ENCODE measurements at regions not wholly inside any gene's neighbourhood (a gene's known extent, or its start where the extent isn't known, plus 50 kb on each side); places are given as distances from the start of the nearest gene placed in this dataset.
"Not testable (repeated sequence)": the region's sequence is repeated elsewhere in the genome, so short reads cannot be mapped to it uniquely, and the experiment has no call there.

- H3K27ac Mint-ChIP-seq, H3K9me3 Mint-ChIP-seq: not testable (repeated sequence)
These were observed 499.2 kb downstream of the KCNT2 start for GRCh38 chr1:196108990-196109389.

GRCh38 chr1:196105901-196106300 is 502.3 kb downstream of the KCNT2 start:
- no peaks in the 10 kb centered on the region for H3K36me3 Mint-ChIP-seq
- no peak overlapping the region for H3K4me3 Mint-ChIP-seq
- no peaks in the 10 kb centered on the region for H3K27me3 Mint-ChIP-seq
- no peak for ATAC-seq
- H3K27ac Mint-ChIP-seq: no peak overlapping the region
- peaks cover 22% of the 10 kb centered on the region for H3K9me3 Mint-ChIP-seq
- no peaks in the 10 kb centered on the region for H3K4me1 Mint-ChIP-seq

More at GRCh38 chr1:196108990-196109389, 499.2 kb downstream of the KCNT2 start:
- ATAC-seq, H3K4me3 Mint-ChIP-seq, H3K4me1 Mint-ChIP-seq, H3K36me3 Mint-ChIP-seq, H3K27me3 Mint-ChIP-seq: not testable (repeated sequence)

- Mint-ChIP-seq H3K4me1 (no peaks in the 10 kb centered on the region), H3K36me3 (no peaks in the 10 kb centered on the region), H3K27me3 (no peaks in the 10 kb centered on the region), H3K4me3 (no peak overlapping the region), H3K9me3 (peaks cover 19% of the 10 kb centered on the region), H3K27ac (no peak overlapping the region)
- ATAC-seq: no peak
These were observed 505.4 kb downstream of the KCNT2 start for GRCh38 chr1:196102826-196103225.

GRCh38 chr1:196098000-196098399 is 510.2 kb downstream of the KCNT2 start:
- H3K36me3 Mint-ChIP-seq: no peaks in the 10 kb centered on the region
- H3K4me1 Mint-ChIP-seq: no peaks in the 10 kb centered on the region
- H3K27me3 Mint-ChIP-seq: no peaks in the 10 kb centered on the region
- no peak overlapping the region for H3K4me3 Mint-ChIP-seq
- no peak overlapping the region for H3K27ac Mint-ChIP-seq
- H3K9me3 Mint-ChIP-seq: peaks cover 15% of the 10 kb centered on the region
- no peak for ATAC-seq

GRCh38 chr1:196094821-196095220 is 513.4 kb downstream of the KCNT2 start:
- no peak overlapping the region for H3K4me3 Mint-ChIP-seq

GRCh38 chr1:196091397-196092135 is 516.7 kb downstream of the KCNT2 start:
- Mint-ChIP-seq H3K4me3 (no peak overlapping the region), H3K27ac (no peak overlapping the region), H3K4me1 (no peaks in the 10 kb centered on the region), H3K9me3 (peaks cover 6% of the 10 kb centered on the region), H3K36me3 (no peaks in the 10 kb centered on the region), H3K27me3 (no peaks in the 10 kb centered on the region)
- ATAC-seq: no peak

More at GRCh38 chr1:196094821-196095220, 513.4 kb downstream of the KCNT2 start:
- no peaks in the 10 kb centered on the region for H3K27me3 Mint-ChIP-seq
- no peaks in the 10 kb centered on the region for H3K4me1 Mint-ChIP-seq
- peaks cover 3% of the 10 kb centered on the region for H3K9me3 Mint-ChIP-seq
- no peak for ATAC-seq
- H3K27ac Mint-ChIP-seq: no peak overlapping the region
- H3K36me3 Mint-ChIP-seq: no peaks in the 10 kb centered on the region

- ATAC-seq: no peak
- H3K9me3 Mint-ChIP-seq: peaks cover 8% of the 10 kb centered on the region
- H3K27ac Mint-ChIP-seq: no peak overlapping the region
These were observed 518.0 kb downstream of the KCNT2 start for GRCh38 chr1:196090226-196090625.

GRCh38 chr1:196088541-196088940 is 519.7 kb downstream of the KCNT2 start:
- no peaks in the 10 kb centered on the region for H3K36me3 Mint-ChIP-seq
- no peak overlapping the region for H3K4me3 Mint-ChIP-seq
- H3K9me3 Mint-ChIP-seq: peaks cover 5% of the 10 kb centered on the region
- H3K27ac Mint-ChIP-seq: no peak overlapping the region
- H3K4me1 Mint-ChIP-seq: no peaks in the 10 kb centered on the region
- no peaks in the 10 kb centered on the region for H3K27me3 Mint-ChIP-seq
- ATAC-seq: no peak

More at GRCh38 chr1:196090226-196090625, 518.0 kb downstream of the KCNT2 start:
- Mint-ChIP-seq H3K4me1 (no peaks in the 10 kb centered on the region), H3K36me3 (no peaks in the 10 kb centered on the region), H3K4me3 (no peak overlapping the region), H3K27me3 (no peaks in the 10 kb centered on the region)

GRCh38 chr1:196078691-196079090 is 529.5 kb downstream of the KCNT2 start:
- Mint-ChIP-seq H3K27ac (no peak overlapping the region), H3K36me3 (no peaks in the 10 kb centered on the region), H3K4me1 (no peaks in the 10 kb centered on the region), H3K9me3 (peaks cover 2% of the 10 kb centered on the region), H3K27me3 (no peaks in the 10 kb centered on the region), H3K4me3 (no peak overlapping the region)
- ATAC-seq: no peak

GRCh38 chr1:196075621-196076020 is 532.6 kb downstream of the KCNT2 start:
- Mint-ChIP-seq H3K36me3 (no peaks in the 10 kb centered on the region), H3K4me3 (no peak overlapping the region), H3K27me3 (no peaks in the 10 kb centered on the region), H3K9me3 (no peaks in the 10 kb centered on the region), H3K4me1 (no peaks in the 10 kb centered on the region), H3K27ac (no peak overlapping the region)
- no peak for ATAC-seq

- no peaks in the 10 kb centered on the region for H3K36me3 Mint-ChIP-seq
- ATAC-seq: no peak
- no peak overlapping the region for H3K27ac Mint-ChIP-seq
- H3K4me3 Mint-ChIP-seq: no peak overlapping the region
- no peaks in the 10 kb centered on the region for H3K27me3 Mint-ChIP-seq
- no peaks in the 10 kb centered on the region for H3K9me3 Mint-ChIP-seq
- H3K4me1 Mint-ChIP-seq: no peaks in the 10 kb centered on the region
These were observed 534.1 kb downstream of the KCNT2 start for GRCh38 chr1:196074182-196074581.

GRCh38 chr1:196071447-196071846 is 536.8 kb downstream of the KCNT2 start:
- H3K4me3 Mint-ChIP-seq: no peak overlapping the region
- H3K27ac Mint-ChIP-seq: no peak overlapping the region
- H3K27me3 Mint-ChIP-seq: no peaks in the 10 kb centered on the region
- H3K9me3 Mint-ChIP-seq: peaks cover 2% of the 10 kb centered on the region
- no peak for ATAC-seq
- no peaks in the 10 kb centered on the region for H3K36me3 Mint-ChIP-seq
- H3K4me1 Mint-ChIP-seq: no peaks in the 10 kb centered on the region

- no peaks in the 10 kb centered on the region for H3K36me3 Mint-ChIP-seq
- no peaks in the 10 kb centered on the region for H3K27me3 Mint-ChIP-seq
- H3K4me1 Mint-ChIP-seq: no peaks in the 10 kb centered on the region
- no peak overlapping the region for H3K4me3 Mint-ChIP-seq
- peaks cover 2% of the 10 kb centered on the region for H3K9me3 Mint-ChIP-seq
- no peak overlapping the region for H3K27ac Mint-ChIP-seq
- ATAC-seq: no peak
These were observed 537.3 kb downstream of the KCNT2 start for GRCh38 chr1:196070940-196071339.

- H3K9me3 Mint-ChIP-seq: peaks cover 5% of the 10 kb centered on the region
- no peak overlapping the region for H3K27ac Mint-ChIP-seq
- no peaks in the 10 kb centered on the region for H3K36me3 Mint-ChIP-seq
- no peaks in the 10 kb centered on the region for H3K4me1 Mint-ChIP-seq
- no peak overlapping the region for H3K4me3 Mint-ChIP-seq
- ATAC-seq: no peak
- no peaks in the 10 kb centered on the region for H3K27me3 Mint-ChIP-seq
These were observed 544.3 kb downstream of the KCNT2 start for GRCh38 chr1:196063952-196064351.

GRCh38 chr1:196063294-196063693 is 544.9 kb downstream of the KCNT2 start:
- Mint-ChIP-seq H3K27ac (no peak overlapping the region), H3K4me3 (no peak overlapping the region), H3K9me3 (peaks cover 5% of the 10 kb centered on the region), H3K4me1 (no peaks in the 10 kb centered on the region), H3K27me3 (no peaks in the 10 kb centered on the region), H3K36me3 (no peaks in the 10 kb centered on the region)
- ATAC-seq: no peak

GRCh38 chr1:196060539-196060938 is 547.7 kb downstream of the KCNT2 start:
- no peaks in the 10 kb centered on the region for H3K4me1 Mint-ChIP-seq
- H3K27me3 Mint-ChIP-seq: no peaks in the 10 kb centered on the region
- no peak overlapping the region for H3K27ac Mint-ChIP-seq
- no peak overlapping the region for H3K4me3 Mint-ChIP-seq
- no peaks in the 10 kb centered on the region for H3K36me3 Mint-ChIP-seq
- no peak for ATAC-seq
- H3K9me3 Mint-ChIP-seq: peaks cover 2% of the 10 kb centered on the region

Data from stimulated activated memory B cell treated with anti-CD40 and anti-IgM and Interleukin-4, amounts not matched to agents 10 μg/mL and 1 μg/mL and 100 μg/mL, for 72 hours (primary cell).